ENCODE measurements at regions not wholly inside any gene's neighbourhood (a gene's known extent, or its start where the extent isn't known, plus 50 kb on each side); places are given as distances from the start of the nearest gene placed in this dataset.

- CTCF ChIA-PET = no interaction called here
- no peak overlapping the region for H3K27ac ChIP-seq (ENCODE audit: extremely low read depth, low read depth, low read length)
- no peak for TF ChIP-seq KLF16 (tag by site-specific recombination; IDR thresholded peaks at IDR 0.05)
- TF ChIP-seq ZNF623 (tag by site-specific recombination; IDR thresholded peaks at IDR 0.05) = no peak
- no peak for TF ChIP-seq ZNF513 (tag by site-specific recombination; IDR thresholded peaks at IDR 0.05)
- TF ChIP-seq, protein P1, sequence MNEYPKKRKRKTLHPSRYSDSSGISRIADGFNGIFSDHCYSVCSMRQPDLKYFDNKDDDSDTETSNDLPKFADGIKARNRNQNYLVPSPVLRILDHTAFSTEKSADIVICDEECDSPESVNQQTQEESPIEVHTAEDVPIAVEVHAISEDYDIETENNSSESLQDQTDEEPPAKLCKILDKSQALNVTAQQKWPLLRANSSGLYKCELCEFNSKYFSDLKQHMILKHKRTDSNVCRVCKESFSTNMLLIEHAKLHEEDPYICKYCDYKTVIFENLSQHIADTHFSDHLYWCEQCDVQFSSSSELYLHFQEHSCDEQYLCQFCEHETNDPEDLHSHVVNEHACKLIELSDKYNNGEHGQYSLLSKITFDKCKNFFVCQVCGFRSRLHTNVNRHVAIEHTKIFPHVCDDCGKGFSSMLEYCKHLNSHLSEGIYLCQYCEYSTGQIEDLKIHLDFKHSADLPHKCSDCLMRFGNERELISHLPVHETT (tag by site-specific recombination; IDR thresholded peaks at IDR 0.05) = no peak
- TF ChIP-seq ZNF610 (tag by site-specific recombination; IDR thresholded peaks at IDR 0.05; ENCODE audit: borderline replicate concordance) = no peak
- no peak for TF ChIP-seq GLI2 (tag by site-specific recombination; IDR thresholded peaks at IDR 0.05; ENCODE audit: borderline replicate concordance, low read depth)
- no peak for TF ChIP-seq ZNF658 (tag by site-specific recombination; IDR thresholded peaks at IDR 0.05)
- TF ChIP-seq ZNF404 (tag by site-specific recombination; IDR thresholded peaks at IDR 0.05) = no peak
- TF ChIP-seq ZNF354C (tag by site-specific recombination; IDR thresholded peaks at IDR 0.05; ENCODE audit: borderline replicate concordance, low read depth) = no peak
- no peak for TF ChIP-seq ZNF555 (tag by site-specific recombination; conservative IDR thresholded peaks at IDR 0.05)
- TF ChIP-seq ZNF518A (tag by site-specific recombination; conservative IDR thresholded peaks at IDR 0.05; ENCODE audit: low read depth) = no peak
- no peaks in the 10 kb centered on the region for H3K4me1 ChIP-seq (ENCODE audit: control insufficient read depth, insufficient read depth, low read length)
- no peaks in the 10 kb centered on the region for H3K9me3 ChIP-seq (ENCODE audit: control insufficient read depth, insufficient read depth, low read depth, low read length)
- no peak overlapping the region for H3K4me3 ChIP-seq (ENCODE audit: low read depth, low read length)
- POLR2A ChIA-PET = no interaction called here
- no peaks in the 10 kb centered on the region for H3K36me3 ChIP-seq (ENCODE audit: control insufficient read depth in 2 of 2, insufficient read depth in 1 of 2, low read length in 2 of 2)
These were observed 2257.1 kb upstream of the ACO1 start for GRCh38 chr9:30127371-30127770.

DNA sequence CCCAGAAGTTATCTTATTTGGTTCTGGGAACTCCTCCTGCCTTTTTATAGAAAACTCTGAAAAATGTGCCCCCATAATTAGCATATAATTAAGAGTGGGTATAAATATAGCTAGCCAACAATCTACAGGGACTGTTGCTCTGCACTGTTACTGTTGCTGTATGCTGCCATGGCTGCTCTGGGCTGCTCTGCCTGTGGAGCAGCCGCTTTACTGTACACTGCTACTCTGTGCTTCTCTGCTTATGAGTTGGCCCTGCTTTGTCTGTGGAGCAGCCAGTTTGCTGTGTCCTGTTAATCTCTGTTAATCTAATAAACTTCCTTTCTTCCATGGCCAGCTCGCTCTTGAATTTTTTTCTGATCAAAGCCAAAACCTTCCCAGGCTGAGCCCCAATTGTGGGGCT lies 2244.0 kb upstream of the ACO1 start:
- no peak overlapping the region for H3K27ac ChIP-seq (ENCODE audit: extremely low read depth, low read depth, low read length)
- H3K4me3 ChIP-seq (ENCODE audit: low read depth, low read length) = no peak overlapping the region
- H3K4me1 ChIP-seq (ENCODE audit: control insufficient read depth, insufficient read depth, low read length) = no peaks in the 10 kb centered on the region
- ChIA-PET CTCF (no interaction called here), POLR2A (no interaction called here)
- H3K9me3 ChIP-seq (ENCODE audit: control insufficient read depth, insufficient read depth, low read depth, low read length) = no peaks in the 10 kb centered on the region
- no peak for TF ChIP-seq GLIS2 (tag by site-specific recombination; IDR thresholded peaks at IDR 0.05)
- TF ChIP-seq, protein P2, sequence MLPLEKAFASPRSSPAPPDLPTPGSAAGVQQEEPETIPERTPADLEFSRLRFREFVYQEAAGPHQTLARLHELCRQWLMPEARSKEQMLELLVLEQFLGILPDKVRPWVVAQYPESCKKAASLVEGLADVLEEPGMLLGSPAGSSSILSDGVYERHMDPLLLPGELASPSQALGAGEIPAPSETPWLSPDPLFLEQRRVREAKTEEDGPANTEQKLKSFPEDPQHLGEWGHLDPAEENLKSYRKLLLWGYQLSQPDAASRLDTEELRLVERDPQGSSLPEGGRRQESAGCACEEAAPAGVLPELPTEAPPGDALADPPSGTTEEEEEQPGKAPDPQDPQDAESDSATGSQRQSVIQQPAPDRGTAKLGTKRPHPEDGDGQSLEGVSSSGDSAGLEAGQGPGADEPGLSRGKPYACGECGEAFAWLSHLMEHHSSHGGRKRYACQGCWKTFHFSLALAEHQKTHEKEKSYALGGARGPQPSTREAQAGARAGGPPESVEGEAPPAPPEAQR (tag by site-specific recombination; IDR thresholded peaks at IDR 0.05) = no peak
- TF ChIP-seq WT1 (tag by site-specific recombination; IDR thresholded peaks at IDR 0.05) = no peak
- no peaks in the 10 kb centered on the region for H3K36me3 ChIP-seq (ENCODE audit: control insufficient read depth in 2 of 2, insufficient read depth in 1 of 2, low read length in 2 of 2)

Data from HEK293 (cell line).